CD8-positive, alpha-beta memory T cell (primary cell): ENCODE measurements at regions not wholly inside any gene's neighbourhood (a gene's known extent, or its start where the extent isn't known, plus 50 kb on each side); places are given as distances from the start of the nearest gene placed in this dataset.
"Not testable (repeated sequence)": the region's sequence is repeated elsewhere in the genome, so short reads cannot be mapped to it uniquely, and the experiment has no call there.

Experiments
- CTCF ChIA-PET: fragments of 350-600 bp; sonication (Branson Sonifier 250); formaldehyde crosslinking; loops from one replicate; lab custom pipeline; 2021; ENCODE audit warnings: antibody characterized with exemption; lab: Charles Lee
- POLR2A ChIA-PET: fragments of 350-600 bp; sonication (Branson Sonifier 250); formaldehyde crosslinking; loops from one replicate; lab custom pipeline; 2021; ENCODE audit warnings: antibody characterized with exemption; lab: Charles Lee
- DNase-seq, 5 donors: peaks; one replicate each; pipeline versions ENCODE4 v3.0.0 to v3.0.0-alpha.2; 2020 to 2022; ENCODE audit warnings: mixed read lengths in 1 of 5
- H3K27ac ChIP-seq: one replicate; pipeline ENCODE4 v1.7.0; 2013; ENCODE audit warnings: low read depth, mild to moderate bottlenecking, low read length, moderate library complexity
- H3K27me3 ChIP-seq: 2 replicates; pipeline ENCODE4 v1.7.0; 2013; ENCODE audit warnings: low read length, mild to moderate bottlenecking; ENCODE audit not compliant: insufficient read depth, poor library complexity, severe bottlenecking
- H3K36me3 ChIP-seq: 2 replicates; pipeline ENCODE4 v1.7.0; 2013; ENCODE audit warnings: mild to moderate bottlenecking, low read length, moderate library complexity; ENCODE audit not compliant: insufficient read depth
- H3K4me1 ChIP-seq: 2 replicates; pipeline ENCODE4 v1.7.0; 2013; ENCODE audit warnings: mild to moderate bottlenecking, low read length, moderate library complexity; ENCODE audit not compliant: insufficient read depth
- H3K4me3 ChIP-seq: 2 replicates; pipeline ENCODE4 v1.7.0; 2013; ENCODE audit warnings: mild to moderate bottlenecking, low read length
- H3K9me3 ChIP-seq: 2 replicates; pipeline ENCODE4 v1.7.0; 2013; ENCODE audit warnings: mild to moderate bottlenecking, low read length
- H3K27ac Mint-ChIP-seq, 8 donors: one replicate each; pipeline ENCODE4 v1.8.0; 2020 to 2021; ENCODE audit warnings: mixed read lengths in 8 of 8, mild to moderate bottlenecking in 6 of 8, inconsistent platforms in 3 of 8, moderate library complexity in 3 of 8
- H3K27me3 Mint-ChIP-seq, 2 donors: one replicate each; pipeline ENCODE4 v1.8.0; 2020 to 2021; ENCODE audit warnings: mixed read lengths in 2 of 2, mild to moderate bottlenecking in 1 of 2, moderate library complexity in 1 of 2
- H3K36me3 Mint-ChIP-seq, 3 donors: one replicate each; pipeline ENCODE4 v1.8.0; 2020 to 2021; ENCODE audit warnings: mixed read lengths in 3 of 3, inconsistent platforms in 1 of 3, mild to moderate bottlenecking in 1 of 3
- H3K4me1 Mint-ChIP-seq, 3 donors: one replicate each; pipeline ENCODE4 v1.8.0; 2020 to 2021; ENCODE audit warnings: mixed read lengths in 3 of 3, inconsistent platforms in 1 of 3, mild to moderate bottlenecking in 1 of 3
- H3K4me3 Mint-ChIP-seq, 7 donors: one replicate each; pipeline ENCODE4 v1.8.0; 2020 to 2021; ENCODE audit warnings: mixed read lengths in 7 of 7, mild to moderate bottlenecking in 6 of 7, moderate library complexity in 4 of 7, inconsistent platforms in 2 of 7
- H3K9me3 Mint-ChIP-seq, 5 donors: one replicate each; pipeline ENCODE4 v1.8.0; 2020 to 2022; ENCODE audit warnings: mixed read lengths in 5 of 5, mild to moderate bottlenecking in 3 of 5, moderate library complexity in 2 of 5, inconsistent platforms in 1 of 5

- H3K27ac Mint-ChIP-seq = no peak overlapping the region
- Histone ChIP-seq H3K27me3 (no peaks in the 10 kb centered on the region), H3K4me1 (no peaks in the 10 kb centered on the region), H3K4me3 (no peak overlapping the region), H3K27ac (no peak overlapping the region), H3K36me3 (no peaks in the 10 kb centered on the region), H3K9me3 (no peaks in the 10 kb centered on the region)
- ChIA-PET POLR2A (no interaction called here), CTCF (no interaction called here)
- no peaks in the 10 kb centered on the region for H3K27me3 Mint-ChIP-seq
- H3K9me3 Mint-ChIP-seq = peaks cover 4 to 18% (median 9%) of the 10 kb centered on the region in 5 donors
- H3K36me3 Mint-ChIP-seq = peaks cover 0 to 1% (median 0%) of the 10 kb centered on the region in 3 donors
- DNase-seq = no peak
- H3K4me3 Mint-ChIP-seq = no peak overlapping the region
- H3K4me1 Mint-ChIP-seq = no peaks in the 10 kb centered on the region
These were observed 86.4 kb upstream of the SEMA3C start for GRCh38 chr7:81005254-81005653.

- Mint-ChIP-seq H3K4me1 (no peaks in the 10 kb centered on the region), H3K4me3 (no peak overlapping the region), H3K27ac (no peak overlapping the region), H3K36me3 (peaks cover 0 to 1% (median 0%) of the 10 kb centered on the region in 3 donors), H3K27me3 (no peaks in the 10 kb centered on the region), H3K9me3 (peaks cover under 1 to 22% (median 8%) of the 10 kb centered on the region in 5 donors)
- Histone ChIP-seq H3K36me3 (no peaks in the 10 kb centered on the region), H3K27me3 (no peaks in the 10 kb centered on the region), H3K4me3 (no peak overlapping the region), H3K27ac (no peak overlapping the region), H3K4me1 (no peaks in the 10 kb centered on the region), H3K9me3 (no peaks in the 10 kb centered on the region)
- ChIA-PET CTCF (no interaction called here), POLR2A (no interaction called here)
- no peak for DNase-seq
These were observed 85.2 kb upstream of the SEMA3C start for GRCh38 chr7:81004098-81004497.

- no peak overlapping the region for H3K27ac Mint-ChIP-seq
- no peaks in the 10 kb centered on the region for H3K27me3 Mint-ChIP-seq
- H3K9me3 Mint-ChIP-seq = peaks cover 0 to 22% (median 6%) of the 10 kb centered on the region in 5 donors
- H3K4me3 Mint-ChIP-seq = no peak overlapping the region
- peaks cover 0 to 1% (median 0%) of the 10 kb centered on the region in 3 donors for H3K36me3 Mint-ChIP-seq
- DNase-seq = no peak
- Histone ChIP-seq H3K9me3 (no peaks in the 10 kb centered on the region), H3K27me3 (no peaks in the 10 kb centered on the region), H3K4me1 (no peaks in the 10 kb centered on the region), H3K4me3 (no peak overlapping the region), H3K36me3 (no peaks in the 10 kb centered on the region), H3K27ac (no peak overlapping the region)
- POLR2A ChIA-PET = no interaction called here
- no peaks in the 10 kb centered on the region for H3K4me1 Mint-ChIP-seq
- CTCF ChIA-PET = no interaction called here
These were observed 84.5 kb upstream of the SEMA3C start for GRCh38 chr7:81003326-81003725.

- Mint-ChIP-seq H3K27ac (no peak overlapping the region), H3K4me3 (no peak overlapping the region), H3K9me3 (peaks cover 0 to 15% (median 7%) of the 10 kb centered on the region in 5 donors), H3K27me3 (no peaks in the 10 kb centered on the region), H3K4me1 (no peaks in the 10 kb centered on the region), H3K36me3 (peaks cover 0 to 1% (median 0%) of the 10 kb centered on the region in 3 donors)
- no peak for DNase-seq
- H3K4me3 ChIP-seq = no peak overlapping the region
- H3K27ac ChIP-seq = no peak overlapping the region
- H3K27me3 ChIP-seq = no peaks in the 10 kb centered on the region
- H3K9me3 ChIP-seq = no peaks in the 10 kb centered on the region
- H3K36me3 ChIP-seq = no peaks in the 10 kb centered on the region
- ChIA-PET CTCF (no interaction called here), POLR2A (no interaction called here)
- no peaks in the 10 kb centered on the region for H3K4me1 ChIP-seq
These were observed 83.6 kb upstream of the SEMA3C start for GRCh38 chr7:81002421-81002820.

- no peaks in the 10 kb centered on the region for H3K36me3 ChIP-seq
- H3K27me3 Mint-ChIP-seq = no peaks in the 10 kb centered on the region
- no peak overlapping the region for H3K4me3 ChIP-seq
- CTCF ChIA-PET = no interaction called here
- H3K27me3 ChIP-seq = no peaks in the 10 kb centered on the region
- H3K4me3 Mint-ChIP-seq = no peak overlapping the region
- H3K4me1 ChIP-seq = no peaks in the 10 kb centered on the region
- POLR2A ChIA-PET = no interaction called here
- H3K9me3 Mint-ChIP-seq = peaks cover 5 to 17% (median 14%) of the 10 kb centered on the region in 5 donors
- H3K27ac Mint-ChIP-seq = no peak overlapping the region
- H3K36me3 Mint-ChIP-seq = no peaks in the 10 kb centered on the region
- H3K27ac ChIP-seq = no peak overlapping the region
- H3K9me3 ChIP-seq = no peaks in the 10 kb centered on the region
- no peak for DNase-seq
- H3K4me1 Mint-ChIP-seq = no peaks in the 10 kb centered on the region
These were observed 80.9 kb upstream of the SEMA3C start for GRCh38 chr7:80999771-81000170.

GRCh38 chr7:80999100-80999499 lies 80.2 kb upstream of the SEMA3C start:
- Mint-ChIP-seq H3K36me3 (no peaks in the 10 kb centered on the region), H3K27me3 (no peaks in the 10 kb centered on the region), H3K4me3 (no peak overlapping the region), H3K4me1 (no peaks in the 10 kb centered on the region), H3K9me3 (peaks cover 5 to 17% (median 14%) of the 10 kb centered on the region in 5 donors), H3K27ac (no peak overlapping the region)
- H3K27ac ChIP-seq = no peak overlapping the region
- ChIA-PET POLR2A (no interaction called here), CTCF (no interaction called here)
- no peaks in the 10 kb centered on the region for H3K27me3 ChIP-seq
- no peak for DNase-seq
- H3K4me1 ChIP-seq = no peaks in the 10 kb centered on the region
- H3K36me3 ChIP-seq = no peaks in the 10 kb centered on the region
- no peaks in the 10 kb centered on the region for H3K9me3 ChIP-seq
- no peak overlapping the region for H3K4me3 ChIP-seq

GRCh38 chr7:80997841-80998240 lies 79.0 kb upstream of the SEMA3C start:
- Mint-ChIP-seq H3K4me1 (no peaks in the 10 kb centered on the region), H3K27ac (no peak overlapping the region), H3K36me3 (no peaks in the 10 kb centered on the region), H3K27me3 (no peaks in the 10 kb centered on the region), H3K4me3 (no peak overlapping the region), H3K9me3 (peaks cover 5 to 19% (median 13%) of the 10 kb centered on the region in 5 donors)
- Histone ChIP-seq H3K27me3 (no peaks in the 10 kb centered on the region), H3K4me3 (no peak overlapping the region), H3K9me3 (no peaks in the 10 kb centered on the region), H3K36me3 (no peaks in the 10 kb centered on the region), H3K4me1 (no peaks in the 10 kb centered on the region), H3K27ac (no peak overlapping the region)
- CTCF ChIA-PET = no interaction called here
- POLR2A ChIA-PET = no interaction called here
- DNase-seq = no peak

- H3K4me1 ChIP-seq, H3K9me3 ChIP-seq, H3K4me3 ChIP-seq, H3K36me3 Mint-ChIP-seq, POLR2A ChIA-PET, CTCF ChIA-PET, H3K36me3 ChIP-seq, H3K4me1 Mint-ChIP-seq, H3K27ac ChIP-seq, H3K27me3 Mint-ChIP-seq, H3K4me3 Mint-ChIP-seq, DNase-seq, H3K27ac Mint-ChIP-seq, H3K27me3 ChIP-seq: not testable (repeated sequence)
- peaks cover 5 to 19% (median 13%) of the 10 kb centered on the region in 5 donors for H3K9me3 Mint-ChIP-seq
These were observed 77.4 kb upstream of the SEMA3C start for GRCh38 chr7:80996236-80996635.

- POLR2A ChIA-PET = no interaction called here
- Histone ChIP-seq H3K4me3 (no peak overlapping the region), H3K36me3 (no peaks in the 10 kb centered on the region), H3K27me3 (no peaks in the 10 kb centered on the region), H3K9me3 (no peaks in the 10 kb centered on the region), H3K4me1 (no peaks in the 10 kb centered on the region), H3K27ac (no peak overlapping the region)
- H3K27ac Mint-ChIP-seq = no peak overlapping the region
- peaks cover 4 to 21% (median 10%) of the 10 kb centered on the region in 5 donors for H3K9me3 Mint-ChIP-seq
- CTCF ChIA-PET = no interaction called here
- DNase-seq = no peak
- no peaks in the 10 kb centered on the region for H3K27me3 Mint-ChIP-seq
- H3K4me1 Mint-ChIP-seq = no peaks in the 10 kb centered on the region
- H3K4me3 Mint-ChIP-seq = no peak overlapping the region
- no peaks in the 10 kb centered on the region for H3K36me3 Mint-ChIP-seq
These were observed 72.8 kb upstream of the SEMA3C start for GRCh38 chr7:80991654-80992053.
